ENCODE measurements at regions not wholly inside any gene's neighbourhood (a gene's known extent, or its start where the extent isn't known, plus 50 kb on each side); places are given as distances from the start of the nearest gene placed in this dataset.

- DNase-seq (ENCODE audit: low read depth): no peak
Measured at GRCh38 chr4:60020389-60020788, 1179.7 kb upstream of the ADGRL3 start.

GRCh38 chr4:60033826-60034225 lies 1166.3 kb upstream of the ADGRL3 start:
- DNase-seq (ENCODE audit: low read depth): no peak

- no peak for DNase-seq (ENCODE audit: low read depth)
Measured at GRCh38 chr4:60034361-60034760, 1165.8 kb upstream of the ADGRL3 start.

- no peak for DNase-seq (ENCODE audit: low read depth)
Measured at GRCh38 chr4:60039908-60040307, 1160.2 kb upstream of the ADGRL3 start.

- DNase-seq (ENCODE audit: low read depth): no peak
Measured at GRCh38 chr4:60042231-60042652, 1157.9 kb upstream of the ADGRL3 start.

- no peak for DNase-seq (ENCODE audit: low read depth)
Measured at GRCh38 chr4:60042941-60043340, 1157.2 kb upstream of the ADGRL3 start.

- DNase-seq (ENCODE audit: low read depth): no peak
Measured at GRCh38 chr4:60078984-60079383, 1121.1 kb upstream of the ADGRL3 start.

- DNase-seq (ENCODE audit: low read depth): no peak
Measured at GRCh38 chr4:60081839-60082238, 1118.3 kb upstream of the ADGRL3 start.

- DNase-seq (ENCODE audit: low read depth): no peak
Measured at GRCh38 chr4:60088807-60089486, 1111.2 kb upstream of the ADGRL3 start.

- no peak for DNase-seq (ENCODE audit: low read depth)
Measured at GRCh38 chr4:60089546-60090273, 1110.4 kb upstream of the ADGRL3 start.

GRCh38 chr4:60096676-60097075 lies 1103.5 kb upstream of the ADGRL3 start:
- no peak for DNase-seq (ENCODE audit: low read depth)

GRCh38 chr4:60116592-60116991 lies 1083.5 kb upstream of the ADGRL3 start:
- no peak for DNase-seq (ENCODE audit: low read depth)

GRCh38 chr4:60117726-60118323 lies 1082.3 kb upstream of the ADGRL3 start:
- DNase-seq (ENCODE audit: low read depth): no peak

GRCh38 chr4:60122820-60123219 lies 1077.3 kb upstream of the ADGRL3 start:
- DNase-seq (ENCODE audit: low read depth): no peak

GRCh38 chr4:60128888-60129287 lies 1071.2 kb upstream of the ADGRL3 start:
- DNase-seq (ENCODE audit: low read depth): no peak

GRCh38 chr4:60129740-60130139 lies 1070.4 kb upstream of the ADGRL3 start:
- no peak for DNase-seq (ENCODE audit: low read depth)

- DNase-seq (ENCODE audit: low read depth): peak; percentile 11
Measured at GRCh38 chr4:60133375-60133774, 1066.8 kb upstream of the ADGRL3 start.

GRCh38 chr4:60134099-60134498 lies 1066.0 kb upstream of the ADGRL3 start:
- DNase-seq (ENCODE audit: low read depth): no peak

GRCh38 chr4:60155088-60155487 lies 1045.0 kb upstream of the ADGRL3 start:
- no peak for DNase-seq (ENCODE audit: low read depth)

- no peak for DNase-seq (ENCODE audit: low read depth)
Measured at GRCh38 chr4:60173103-60173502, 1027.0 kb upstream of the ADGRL3 start.

GRCh38 chr4:60173718-60174117 lies 1026.4 kb upstream of the ADGRL3 start:
- DNase-seq (ENCODE audit: low read depth): no peak

GRCh38 chr4:60175241-60175640 lies 1024.9 kb upstream of the ADGRL3 start:
- DNase-seq (ENCODE audit: low read depth): no peak

- no peak for DNase-seq (ENCODE audit: low read depth)
Measured at GRCh38 chr4:60187428-60187827, 1012.7 kb upstream of the ADGRL3 start.
